K562 (cell line): ENCODE measurements at regions not wholly inside any gene's neighbourhood (a gene's known extent, or its start where the extent isn't known, plus 50 kb on each side); places are given as distances from the start of the nearest gene placed in this dataset.

Source experiments
- CTCF ChIP-seq, 3 experiments: IDR thresholded peaks in 2 of 3; conservative IDR thresholded peaks in 1 of 3; 2 replicates each; pipeline ENCODE4 v1.5.1; 2011 to 2012; ENCODE audit warnings: low read length in 3 of 3, mild to moderate bottlenecking in 3 of 3, control low read depth in 2 of 3, improper control_type of control experiment in 1 of 3, inconsistent platforms in 1 of 3, low read depth in 1 of 3, mixed read lengths in 1 of 3, moderate library complexity in 1 of 3; ENCODE audit not compliant: insufficient read depth in 2 of 3
- POLR2A ChIP-seq: fragments of 450-650 bp; conservative IDR thresholded peaks from 2 replicates; pipeline ENCODE4 v1.6.1; 2016
- REST ChIP-seq, 2 experiments: fragments of 450-650 bp; formaldehyde crosslinking in 1 of 2; IDR thresholded peaks; 2 replicates each; pipeline versions ENCODE4 v1.4.0 to v1.6.1; 2014 to 2020; ENCODE audit warnings: mild to moderate bottlenecking in 2 of 2, borderline replicate concordance in 1 of 2, low read depth in 1 of 2
- ZNF274 ChIP-seq: IDR thresholded peaks from 2 replicates; pipeline ENCODE4 v1.6.1; 2011; ENCODE audit warnings: low read depth, mild to moderate bottlenecking, low read length, moderate library complexity, borderline replicate concordance
- ZNF699 ChIP-seq: fragments of 250-450 bp; sonication (Bioruptor Pico); IDR thresholded peaks from 2 replicates; pipeline ENCODE4 v1.8.0; 2021; ENCODE audit warnings: mild to moderate bottlenecking, moderate library complexity; ENCODE audit not compliant: insufficient replicate concordance

GRCh38 chr9:12289711-12290110 lies 403.5 kb upstream of the TYRP1 start:
- TF ChIP-seq POLR2A (no peak), ZNF274 (no peak), REST (IDR thresholded peaks at IDR 0.05; ENCODE audit: borderline replicate concordance) (no peak), REST (CRISPR knock-in tag; IDR thresholded peaks at IDR 0.05; ENCODE audit: low read depth) (no peak), CTCF (IDR thresholded peaks at IDR 0.05 in 2 of 3, conservative IDR thresholded peaks at IDR 0.05 in 1 of 3; ENCODE audit: insufficient read depth in 2 of 3, low read depth in 1 of 3, low read length in 3 of 3) (no peak), ZNF699 (CRISPR knock-in tag) (no peak)
